Parathyroid adenoma (tissue), 2 donors: ENCODE measurements at regions not wholly inside any gene's neighbourhood (a gene's known extent, or its start where the extent isn't known, plus 50 kb on each side); places are given as distances from the start of the nearest gene placed in this dataset.

Experiments used
- H2AFZ ChIP-seq: fragments of 300-600 bp; sonication (generic); one replicate; pipeline ENCODE4 v1.7.0; 2017; ENCODE audit warnings: antibody characterized with exemption, mild to moderate bottlenecking
- H3K27ac ChIP-seq: fragments of 300-600 bp; sonication (generic); one replicate; pipeline ENCODE4 v1.7.0; 2017
- H3K27me3 ChIP-seq: fragments of 300-600 bp; sonication (generic); one replicate; pipeline ENCODE4 v1.7.0; 2017; ENCODE audit warnings: low read length; ENCODE audit not compliant: control insufficient read depth, insufficient read depth
- H3K36me3 ChIP-seq: fragments of 300-600 bp; sonication (generic); one replicate; pipeline ENCODE4 v1.7.0; 2017; ENCODE audit warnings: low read length; ENCODE audit not compliant: control insufficient read depth, insufficient read depth
- H3K4me1 ChIP-seq: fragments of 300-600 bp; sonication (generic); one replicate; pipeline ENCODE4 v1.7.0; 2017; ENCODE audit warnings: control low read depth
- H3K4me2 ChIP-seq: fragments of 300-600 bp; sonication (generic); one replicate; pipeline ENCODE4 v1.7.0; 2017; ENCODE audit warnings: low read length
- H3K4me3 ChIP-seq: fragments of 300-600 bp; sonication (generic); one replicate; pipeline ENCODE4 v1.7.0; 2017; ENCODE audit warnings: low read depth, low read length
- H3K79me2 ChIP-seq: fragments of 300-600 bp; sonication (generic); one replicate; pipeline ENCODE4 v1.7.0; 2017; ENCODE audit warnings: control low read depth
- H3K9ac ChIP-seq: fragments of 300-600 bp; sonication (generic); one replicate; pipeline ENCODE4 v1.7.0; 2017; ENCODE audit warnings: mild to moderate bottlenecking
- H3K9me3 ChIP-seq: fragments of 300-600 bp; sonication (generic); one replicate; pipeline ENCODE4 v1.7.0; 2017; ENCODE audit warnings: low read length; ENCODE audit not compliant: control insufficient read depth
- TF ChIP-seq, protein P1 (sequence below): fragments of 300-600 bp; sonication (generic); IDR thresholded peaks from one replicate; pipeline ENCODE4 v1.7.0; 2017; ENCODE audit warnings: antibody characterized with exemption, mild to moderate bottlenecking
- donor health status: primary hyperparathyroidism.

DNA sequence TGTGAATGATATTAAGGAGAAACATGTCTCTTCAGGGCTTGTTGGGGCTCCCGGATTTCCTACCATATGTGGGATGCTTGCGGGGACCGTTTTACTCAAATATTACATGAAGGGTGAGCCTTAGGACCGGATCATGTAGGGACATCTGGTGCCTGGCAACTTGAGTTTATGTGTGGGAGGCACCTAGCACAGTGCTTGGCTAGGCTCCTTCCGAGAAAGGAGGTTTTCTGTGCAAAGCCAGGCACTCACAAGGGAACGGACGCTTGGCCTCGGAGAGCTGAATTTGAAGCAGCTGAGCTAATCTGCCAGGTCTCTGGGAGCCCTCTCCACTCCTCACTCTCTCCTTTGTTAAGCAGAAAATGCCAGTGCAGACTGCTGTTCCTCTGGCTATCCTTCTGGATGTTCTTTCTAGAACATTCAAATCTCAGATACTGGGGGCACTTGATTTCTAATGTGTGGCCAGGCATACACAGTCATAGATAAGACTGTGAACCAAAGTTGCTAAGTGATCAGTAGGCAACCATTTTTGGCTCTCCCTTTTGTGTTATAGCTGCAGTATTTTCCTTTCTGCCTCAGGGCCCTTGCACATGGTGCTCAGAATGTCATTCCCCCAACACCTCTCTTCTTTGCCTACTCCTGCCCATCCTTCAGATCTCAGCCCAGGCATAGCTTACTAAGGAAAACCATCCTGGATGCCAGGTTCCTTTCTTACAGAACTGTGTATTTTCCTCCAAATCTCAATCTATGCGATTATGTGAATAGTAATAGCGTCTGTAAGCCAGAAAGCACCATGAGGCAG lies 216.6 kb upstream of the CSF3R start:
- H3K27me3 ChIP-seq: no peaks in the 10 kb centered on the region

DNA sequence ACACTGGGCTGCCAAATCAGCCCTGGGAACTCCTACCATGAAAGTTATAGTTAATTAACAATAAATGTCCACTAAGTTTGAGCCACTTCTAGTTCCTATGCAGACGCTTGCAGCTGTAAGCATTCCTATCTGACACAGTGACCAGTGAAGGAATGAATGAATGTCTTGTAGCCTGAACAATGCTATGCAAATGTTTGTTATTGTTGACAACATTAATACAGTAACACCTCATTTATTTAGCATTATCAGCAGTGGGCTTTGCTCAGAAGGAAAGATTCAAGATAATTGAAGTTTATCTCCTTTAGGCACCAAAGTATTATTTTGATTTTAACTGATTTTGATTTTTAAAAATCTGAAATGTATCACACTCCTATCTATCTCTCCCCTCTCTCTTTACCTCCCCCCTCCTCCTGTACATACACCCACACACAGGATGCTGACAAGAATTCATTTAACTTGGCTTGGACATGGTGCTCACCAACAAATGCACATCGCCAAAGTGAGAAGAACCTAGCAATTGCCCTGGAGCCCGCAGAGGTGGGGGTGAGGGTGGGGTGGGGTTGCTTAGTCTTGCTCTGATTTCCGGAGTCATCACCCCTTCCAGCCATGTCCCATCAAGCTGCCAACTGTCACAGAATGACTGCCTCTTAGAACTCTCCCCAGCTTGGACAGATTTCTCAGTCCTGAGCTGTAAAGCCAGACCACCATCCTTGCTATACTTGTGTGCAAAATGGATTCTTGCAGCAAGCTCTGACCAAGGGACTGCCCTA lies 215.3 kb upstream of the CSF3R start:
- H3K27ac ChIP-seq: no peak overlapping the region
- no peak overlapping the region for H3K4me3 ChIP-seq
- H3K4me2 ChIP-seq: no peak overlapping the region
- no peaks in the 10 kb centered on the region for H3K79me2 ChIP-seq
- no peaks in the 10 kb centered on the region for H3K9me3 ChIP-seq
- H3K4me1 ChIP-seq: no peaks in the 10 kb centered on the region
- no peaks in the 10 kb centered on the region for H3K36me3 ChIP-seq
- no peaks in the 10 kb centered on the region for H3K27me3 ChIP-seq
- H2AFZ ChIP-seq: no peak overlapping the region
- H3K9ac ChIP-seq: no peak overlapping the region
- TF ChIP-seq, protein P1, sequence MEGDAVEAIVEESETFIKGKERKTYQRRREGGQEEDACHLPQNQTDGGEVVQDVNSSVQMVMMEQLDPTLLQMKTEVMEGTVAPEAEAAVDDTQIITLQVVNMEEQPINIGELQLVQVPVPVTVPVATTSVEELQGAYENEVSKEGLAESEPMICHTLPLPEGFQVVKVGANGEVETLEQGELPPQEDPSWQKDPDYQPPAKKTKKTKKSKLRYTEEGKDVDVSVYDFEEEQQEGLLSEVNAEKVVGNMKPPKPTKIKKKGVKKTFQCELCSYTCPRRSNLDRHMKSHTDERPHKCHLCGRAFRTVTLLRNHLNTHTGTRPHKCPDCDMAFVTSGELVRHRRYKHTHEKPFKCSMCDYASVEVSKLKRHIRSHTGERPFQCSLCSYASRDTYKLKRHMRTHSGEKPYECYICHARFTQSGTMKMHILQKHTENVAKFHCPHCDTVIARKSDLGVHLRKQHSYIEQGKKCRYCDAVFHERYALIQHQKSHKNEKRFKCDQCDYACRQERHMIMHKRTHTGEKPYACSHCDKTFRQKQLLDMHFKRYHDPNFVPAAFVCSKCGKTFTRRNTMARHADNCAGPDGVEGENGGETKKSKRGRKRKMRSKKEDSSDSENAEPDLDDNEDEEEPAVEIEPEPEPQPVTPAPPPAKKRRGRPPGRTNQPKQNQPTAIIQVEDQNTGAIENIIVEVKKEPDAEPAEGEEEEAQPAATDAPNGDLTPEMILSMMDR: no peak

More for the DNA sequence above, 216.6 kb upstream of the CSF3R start:
- H3K4me2 ChIP-seq: no peak overlapping the region
- no peak overlapping the region for H2AFZ ChIP-seq
- H3K9me3 ChIP-seq: no peaks in the 10 kb centered on the region
- H3K79me2 ChIP-seq: no peaks in the 10 kb centered on the region
- no peak overlapping the region for H3K4me3 ChIP-seq
- TF ChIP-seq, protein P1: no peak
- no peaks in the 10 kb centered on the region for H3K36me3 ChIP-seq
- H3K9ac ChIP-seq: no peak overlapping the region
- no peaks in the 10 kb centered on the region for H3K4me1 ChIP-seq
- H3K27ac ChIP-seq: no peak overlapping the region

DNA sequence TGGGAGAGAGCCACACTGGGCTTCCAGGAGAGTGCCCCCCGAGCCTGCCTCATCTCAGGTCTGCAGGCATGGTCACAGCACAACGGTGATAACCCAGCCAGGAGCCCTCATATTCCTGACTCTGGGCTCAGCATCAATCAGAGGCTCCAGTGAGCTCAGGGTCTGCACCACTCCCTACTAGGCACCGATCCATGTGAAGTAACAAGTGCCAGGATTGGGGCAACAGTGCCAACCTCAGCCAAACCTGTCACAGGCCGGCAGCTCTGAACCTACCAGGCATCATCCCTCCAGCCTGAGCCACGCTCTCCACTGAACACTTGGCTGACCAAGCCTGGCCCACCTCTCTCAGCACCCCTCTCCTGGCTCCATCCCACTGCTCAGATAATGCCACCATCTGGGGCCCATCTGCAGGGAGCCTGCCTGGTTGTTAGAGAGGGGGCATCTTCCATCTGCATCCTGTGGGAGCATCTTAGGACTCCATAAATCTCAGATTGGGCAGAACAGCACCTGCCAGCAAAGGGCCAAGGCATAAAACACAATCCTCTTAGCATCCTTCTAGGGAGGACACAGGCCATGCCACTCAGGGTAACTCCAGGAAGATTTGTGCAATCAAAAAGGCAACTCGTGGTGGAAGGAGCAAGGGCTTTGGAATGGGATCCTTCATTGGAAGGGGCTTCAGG lies 213.7 kb upstream of the CSF3R start:
- H3K27ac ChIP-seq: no peak overlapping the region
- no peak overlapping the region for H3K4me2 ChIP-seq
- no peaks in the 10 kb centered on the region for H3K4me1 ChIP-seq
- H3K9me3 ChIP-seq: no peaks in the 10 kb centered on the region
- no peak overlapping the region for H3K9ac ChIP-seq
- TF ChIP-seq, protein P1: no peak
- H3K36me3 ChIP-seq: no peaks in the 10 kb centered on the region
- H3K4me3 ChIP-seq: no peak overlapping the region
- no peak overlapping the region for H2AFZ ChIP-seq
- no peaks in the 10 kb centered on the region for H3K79me2 ChIP-seq
- H3K27me3 ChIP-seq: no peaks in the 10 kb centered on the region

DNA sequence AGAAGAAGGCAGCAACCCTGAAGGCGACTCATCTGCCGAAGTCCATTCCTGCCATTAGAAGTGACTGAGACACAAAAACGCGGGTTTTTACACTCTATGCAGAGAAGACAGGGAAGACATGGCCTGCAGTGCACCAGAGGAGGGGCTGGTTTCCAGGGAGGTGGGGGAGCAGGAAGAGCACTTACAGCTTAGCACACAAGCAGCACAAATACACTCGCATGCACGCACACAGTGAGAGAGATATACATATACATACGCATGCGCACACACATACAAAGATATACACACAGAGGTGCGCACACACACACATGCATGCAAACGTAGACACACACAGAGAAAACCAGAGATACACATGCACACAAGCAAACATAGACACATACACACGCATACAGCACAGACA lies 210.9 kb upstream of the CSF3R start:
- Histone ChIP-seq H3K27ac (no peak overlapping the region), H2AFZ (no peak overlapping the region), H3K4me1 (no peaks in the 10 kb centered on the region), H3K27me3 (no peaks in the 10 kb centered on the region), H3K4me3 (no peak overlapping the region), H3K36me3 (no peaks in the 10 kb centered on the region), H3K4me2 (no peak overlapping the region), H3K79me2 (no peaks in the 10 kb centered on the region), H3K9me3 (no peaks in the 10 kb centered on the region), H3K9ac (no peak overlapping the region)
- TF ChIP-seq, protein P1: no peak
